ENCODE measurements at regions not wholly inside any gene's neighbourhood (a gene's known extent, or its start where the extent isn't known, plus 50 kb on each side); places are given as distances from the start of the nearest gene placed in this dataset.

- DNase-seq = no peak
These were observed 51.8 kb upstream of the MYCBP2 start for GRCh38 chr13:77378662-77379061.

- no peak for DNase-seq
These were observed 50.1 kb upstream of the MYCBP2 start for GRCh38 chr13:77377016-77377415.
